Esophagus mucosa (tissue), 1 donor: ENCODE measurements at regions not wholly inside any gene's neighbourhood (a gene's known extent, or its start where the extent isn't known, plus 50 kb on each side); places are given as distances from the start of the nearest gene placed in this dataset.

Experiments
- ATAC-seq: fragments of 200-7000 bp; cut with Tn5 transposase; one replicate; pipeline ENCODE4 v1.9.1; 2020
- donor health status: DM: yes; HTN: yes; CAD: no.

DNA sequence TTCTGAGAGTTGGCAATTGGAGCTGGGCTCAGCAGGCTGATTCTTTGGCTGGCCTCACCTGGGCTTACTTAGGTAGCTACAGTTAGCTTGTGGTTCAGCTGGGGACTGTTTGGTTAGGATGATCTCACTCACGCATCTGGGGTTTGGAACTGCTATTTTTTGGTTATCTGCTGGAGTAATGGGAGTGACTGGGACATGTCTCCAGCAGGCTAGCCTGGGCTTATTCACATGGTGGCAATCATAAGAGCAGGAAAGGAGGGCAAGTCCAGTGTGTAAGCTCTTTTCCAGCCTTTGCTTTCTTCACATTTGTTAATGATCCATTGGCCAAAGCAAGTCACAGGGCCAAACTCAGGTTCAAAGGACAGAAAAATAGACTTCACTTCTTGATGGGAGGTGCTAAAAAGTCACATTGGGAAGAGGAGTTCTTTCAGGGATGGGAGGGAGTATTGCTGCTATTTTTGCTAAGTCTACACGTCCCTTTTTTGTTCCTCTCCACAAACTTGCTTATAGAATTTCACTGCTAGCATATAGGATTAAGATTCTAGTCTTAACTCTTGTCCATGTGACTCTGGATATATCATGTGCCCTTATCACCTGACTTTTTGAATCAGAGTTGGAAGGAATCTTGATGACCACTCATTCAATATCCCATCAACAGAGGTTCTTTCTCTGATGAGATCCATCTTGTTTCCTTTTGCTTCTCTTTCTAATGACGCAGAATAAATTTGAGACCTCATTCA, 174.0 kb downstream of the ZFP36L2 start:
- ATAC-seq: no peak

DNA sequence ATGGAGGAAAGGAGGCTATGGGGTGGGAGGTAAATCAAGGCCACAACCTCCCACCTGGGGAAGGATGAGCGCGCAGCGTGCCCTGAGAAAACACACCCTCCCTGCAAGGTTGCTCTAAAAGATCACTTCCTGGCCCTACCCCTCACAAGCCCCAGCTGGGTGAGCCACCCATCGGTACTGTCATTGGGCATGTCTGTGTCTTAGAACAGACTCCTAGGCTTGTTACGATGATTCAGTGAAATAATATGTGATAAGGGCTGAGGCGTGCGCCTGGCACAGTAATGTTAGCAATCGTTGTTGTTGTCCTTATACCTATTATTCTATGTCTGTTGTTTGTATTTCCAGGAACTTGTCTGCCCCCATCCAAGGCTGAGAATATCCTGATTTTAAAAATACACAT, 175.1 kb downstream of the ZFP36L2 start:
- ATAC-seq: peak; percentile 92

DNA sequence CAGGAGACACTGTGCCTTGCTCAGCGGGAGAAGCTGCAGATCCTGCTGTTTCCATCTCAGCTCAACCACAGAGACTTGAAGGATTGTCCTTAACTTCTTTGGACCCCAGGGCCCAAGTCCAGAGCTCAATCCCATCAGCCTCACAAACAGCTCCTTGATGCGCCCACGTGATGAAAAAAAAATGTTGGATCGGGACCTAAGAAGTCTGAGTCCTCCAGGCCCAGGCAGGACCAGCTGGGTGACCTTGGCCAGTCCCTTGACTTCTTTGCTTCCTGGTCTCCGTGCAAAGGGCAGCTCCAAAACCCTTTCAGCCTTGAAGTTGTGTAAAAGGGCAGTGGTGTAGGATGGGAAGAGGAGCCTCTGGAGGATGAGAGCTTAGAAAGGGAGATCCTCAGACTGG, 175.5 kb downstream of the ZFP36L2 start:
- ATAC-seq: no peak

DNA sequence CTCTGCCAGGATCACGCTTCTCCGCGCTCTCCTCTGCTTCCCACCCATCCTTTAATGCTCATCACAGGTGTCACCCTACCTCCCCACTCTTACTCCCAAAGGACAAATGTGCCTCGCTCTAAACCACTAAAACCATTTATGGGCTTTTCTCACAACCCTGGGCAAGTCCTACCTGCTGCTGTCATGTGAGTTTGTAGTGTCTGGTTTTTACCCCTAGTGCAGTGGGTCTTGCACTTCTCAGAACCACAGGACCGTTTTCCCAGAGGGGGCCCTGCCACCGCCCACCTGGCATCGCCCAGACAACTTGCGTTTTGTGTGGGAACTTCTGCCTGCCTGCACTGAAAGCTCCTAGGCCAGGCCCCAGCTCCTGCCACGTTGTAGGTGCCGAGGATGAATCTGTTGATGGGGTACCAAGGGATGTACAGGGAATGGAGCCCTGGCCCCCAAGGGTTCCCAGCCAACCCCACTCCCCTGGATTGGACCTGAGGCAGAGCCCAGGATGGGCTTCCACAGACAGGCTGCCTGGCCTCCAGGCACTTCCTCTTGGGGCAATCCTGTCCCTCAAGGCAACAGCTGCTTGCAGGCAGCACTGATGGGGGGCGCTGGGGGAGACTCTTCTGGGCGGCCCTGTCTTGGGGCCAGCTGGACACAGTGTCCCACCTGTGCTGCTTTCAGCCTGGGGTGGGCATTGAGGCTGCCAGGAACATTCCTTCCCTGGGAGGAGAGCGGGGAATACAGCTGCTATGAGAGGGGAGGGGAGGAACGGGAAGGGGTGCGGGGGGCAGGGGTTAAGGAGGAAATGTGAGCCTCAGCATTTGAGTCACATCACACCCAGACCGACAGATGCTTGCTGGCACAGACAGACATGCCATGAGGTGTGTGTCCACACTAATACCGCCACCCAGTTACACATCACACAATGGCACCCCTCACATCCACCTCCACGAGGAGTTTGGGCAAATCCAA, 176.3 kb downstream of the ZFP36L2 start:
- no peak for ATAC-seq

DNA sequence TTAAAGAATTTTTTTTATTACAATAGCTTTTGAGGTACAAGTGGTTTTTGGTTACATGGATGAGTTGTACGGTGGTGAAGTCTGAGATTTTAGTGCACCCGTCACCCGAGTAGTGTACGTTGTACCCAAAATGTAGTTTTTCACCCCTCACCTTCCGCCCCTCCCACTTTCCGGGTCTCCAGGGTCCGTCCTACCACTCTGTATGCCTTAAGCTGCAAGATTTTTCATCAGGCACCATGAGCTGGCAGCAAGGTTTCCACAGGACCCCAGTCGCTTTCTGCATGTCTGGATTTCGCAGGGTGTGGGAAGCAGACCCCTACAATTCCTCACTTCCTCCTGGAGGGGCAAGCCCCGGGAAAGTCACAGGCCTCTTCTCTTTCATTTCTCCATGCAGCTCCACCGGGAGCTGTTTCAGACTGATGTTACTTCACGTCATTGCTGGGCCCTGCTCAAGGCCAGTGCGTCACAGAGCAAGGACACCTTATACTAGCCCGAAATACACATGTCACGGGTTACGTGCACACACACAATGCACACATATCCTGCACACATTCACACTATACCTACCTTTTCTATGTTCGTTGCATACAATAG, 179.1 kb downstream of the ZFP36L2 start:
- ATAC-seq: no peak

DNA sequence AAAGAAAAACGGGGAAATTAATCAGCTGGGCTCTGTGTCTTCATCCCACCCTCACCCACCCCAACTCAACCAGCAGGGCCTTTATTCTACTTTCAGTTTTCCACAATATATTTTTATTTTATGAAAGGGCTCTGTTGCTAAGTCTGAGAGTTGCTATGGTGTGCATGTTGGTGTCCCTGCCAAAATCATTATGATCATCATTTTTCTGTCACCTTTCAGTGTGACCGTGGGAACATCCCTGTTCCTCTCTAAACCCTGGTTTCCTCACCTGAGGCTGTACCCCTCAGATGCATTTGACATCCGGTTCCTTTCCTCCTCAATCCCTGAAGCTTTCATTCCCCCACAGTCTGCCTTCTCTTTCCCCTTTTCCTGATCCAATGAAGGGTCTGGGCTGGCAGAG, 180.5 kb downstream of the ZFP36L2 start:
- no peak for ATAC-seq

DNA sequence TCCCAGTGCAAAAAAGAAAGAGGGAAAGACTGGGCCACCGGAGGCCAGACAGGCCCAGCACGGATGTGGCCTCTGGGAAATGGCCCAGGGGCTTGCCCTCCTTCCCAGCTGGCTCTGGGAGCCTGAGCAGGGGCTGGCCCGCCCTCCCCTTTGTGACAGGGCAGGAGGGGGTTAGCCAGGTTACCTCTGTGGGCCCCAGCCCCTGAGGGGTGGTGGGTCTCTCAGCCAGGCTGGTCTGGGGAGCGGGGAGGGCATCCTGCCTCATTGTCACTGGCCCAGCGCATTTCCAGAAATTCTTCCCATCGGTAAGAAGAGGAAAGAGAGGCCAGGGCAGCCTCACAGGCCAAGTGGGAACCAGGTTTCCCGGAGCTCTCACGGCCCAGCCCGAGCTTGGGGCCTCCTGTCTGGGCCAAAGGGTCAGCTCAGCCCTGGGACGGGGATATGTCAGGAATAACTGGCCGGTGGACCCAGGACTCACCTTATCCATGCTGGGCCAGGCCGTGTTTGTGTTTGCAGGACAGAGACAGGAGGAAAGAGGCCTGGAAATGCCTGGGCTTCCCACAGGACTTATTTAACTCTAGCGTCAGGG, 182.2 kb downstream of the ZFP36L2 start:
- ATAC-seq: no peak

DNA sequence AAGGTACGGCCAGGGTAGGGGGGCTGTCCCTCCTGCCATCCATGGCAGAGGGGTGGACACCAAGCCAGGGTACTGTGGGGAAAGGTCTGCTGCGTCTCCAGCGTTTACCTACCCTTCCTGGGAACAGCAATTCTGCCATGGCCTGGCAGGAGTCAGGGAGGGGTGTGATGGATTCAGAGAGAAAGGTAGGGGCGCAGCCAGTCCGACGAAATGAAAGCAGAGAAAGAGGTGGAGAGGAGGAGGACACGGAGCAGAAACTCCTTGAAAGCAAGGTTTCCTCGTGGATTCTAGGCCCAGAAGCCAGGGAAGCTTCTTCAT, 182.9 kb downstream of the ZFP36L2 start:
- ATAC-seq: no peak

DNA sequence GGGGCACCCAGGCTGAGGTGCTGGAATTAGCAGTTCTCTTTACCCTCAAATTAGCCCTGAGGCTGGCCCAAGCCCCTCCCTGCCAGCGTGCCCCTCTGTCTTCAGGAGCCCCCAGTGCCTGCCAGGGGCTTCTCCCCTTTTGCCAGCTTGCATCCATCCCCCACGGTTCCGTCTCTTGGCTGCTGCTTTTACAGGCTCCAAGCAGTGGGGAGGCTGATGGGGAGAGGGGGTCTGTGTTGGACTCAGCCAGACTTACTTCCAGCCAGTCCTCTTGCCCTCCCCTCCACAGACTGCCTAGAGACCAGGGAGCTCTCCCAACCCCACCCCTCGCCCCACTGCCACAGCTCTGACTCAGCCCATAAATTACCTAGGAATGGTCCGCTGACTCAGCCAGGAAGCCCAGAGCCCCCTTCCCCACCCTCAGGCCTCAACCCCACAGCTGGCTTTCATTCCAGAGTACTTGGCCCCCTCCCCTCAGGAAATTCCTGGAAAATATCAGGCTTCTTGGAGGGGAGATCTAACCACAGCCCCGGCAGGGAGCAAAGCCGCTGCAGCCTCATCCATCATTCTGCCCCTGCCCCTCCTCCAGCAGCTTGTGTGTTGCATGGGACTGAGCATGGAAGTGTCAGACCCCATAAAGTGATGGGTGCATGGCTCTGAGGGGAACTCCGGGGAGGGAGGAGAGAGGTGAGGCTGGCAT, 184.6 kb downstream of the ZFP36L2 start:
- peak; percentile 53 for ATAC-seq

DNA sequence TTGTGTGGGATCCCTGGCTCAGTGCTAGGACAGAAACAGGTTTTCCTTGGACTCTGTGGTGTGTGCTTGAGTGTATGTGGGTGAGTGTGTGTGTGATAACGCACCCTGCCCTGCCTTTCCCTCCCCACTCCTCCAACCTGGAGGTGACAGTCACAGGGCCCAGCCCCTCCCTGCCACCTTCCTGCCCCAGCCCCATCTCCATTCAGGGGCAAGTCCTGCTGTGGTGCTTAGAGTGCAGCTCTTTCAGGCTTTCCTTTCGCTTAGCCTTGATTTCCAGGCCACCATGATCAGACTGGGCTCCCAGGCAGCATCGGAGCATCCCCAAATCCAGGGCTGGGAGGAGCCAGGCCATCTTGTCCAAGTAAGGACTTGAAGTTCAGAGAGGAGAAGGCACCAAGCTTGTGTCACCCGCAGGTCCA, 185.2 kb downstream of the ZFP36L2 start:
- ATAC-seq: no peak

DNA sequence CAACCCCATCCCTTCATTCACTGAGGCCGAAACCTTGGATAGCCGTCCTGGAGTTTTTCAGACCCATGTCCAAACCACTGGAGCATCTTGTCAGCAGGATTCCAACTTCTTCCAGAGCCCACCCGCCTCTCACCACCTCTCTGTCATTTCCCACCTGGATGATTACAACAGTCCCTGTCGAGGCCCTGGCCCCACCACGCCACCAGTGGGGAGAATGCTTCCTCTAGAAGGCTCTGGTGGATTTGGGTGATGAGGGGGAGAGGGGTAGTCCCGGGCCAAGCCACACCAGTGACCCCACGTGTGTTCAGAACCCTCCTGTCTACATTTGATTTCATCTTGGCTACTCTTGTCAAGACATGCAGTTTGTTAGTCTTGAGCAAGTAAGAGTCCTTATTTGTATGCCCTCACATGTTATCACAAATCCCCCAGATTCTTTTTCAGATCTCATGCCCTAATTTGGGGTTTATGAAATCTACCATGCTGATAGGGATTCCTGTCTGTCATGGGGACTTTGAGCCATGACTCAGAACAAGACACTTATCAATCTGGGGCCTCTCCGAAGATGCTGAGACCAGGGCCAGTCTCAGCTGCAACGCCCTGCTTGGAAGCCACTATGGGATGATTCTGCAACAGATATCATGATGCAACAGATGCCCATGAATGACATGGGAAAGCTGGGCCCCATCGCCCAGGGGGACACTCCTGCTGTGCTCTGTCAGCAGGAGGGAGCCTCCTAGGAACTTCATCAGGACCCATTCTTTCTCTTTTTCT, 186.1 kb downstream of the ZFP36L2 start:
- ATAC-seq: no peak

DNA sequence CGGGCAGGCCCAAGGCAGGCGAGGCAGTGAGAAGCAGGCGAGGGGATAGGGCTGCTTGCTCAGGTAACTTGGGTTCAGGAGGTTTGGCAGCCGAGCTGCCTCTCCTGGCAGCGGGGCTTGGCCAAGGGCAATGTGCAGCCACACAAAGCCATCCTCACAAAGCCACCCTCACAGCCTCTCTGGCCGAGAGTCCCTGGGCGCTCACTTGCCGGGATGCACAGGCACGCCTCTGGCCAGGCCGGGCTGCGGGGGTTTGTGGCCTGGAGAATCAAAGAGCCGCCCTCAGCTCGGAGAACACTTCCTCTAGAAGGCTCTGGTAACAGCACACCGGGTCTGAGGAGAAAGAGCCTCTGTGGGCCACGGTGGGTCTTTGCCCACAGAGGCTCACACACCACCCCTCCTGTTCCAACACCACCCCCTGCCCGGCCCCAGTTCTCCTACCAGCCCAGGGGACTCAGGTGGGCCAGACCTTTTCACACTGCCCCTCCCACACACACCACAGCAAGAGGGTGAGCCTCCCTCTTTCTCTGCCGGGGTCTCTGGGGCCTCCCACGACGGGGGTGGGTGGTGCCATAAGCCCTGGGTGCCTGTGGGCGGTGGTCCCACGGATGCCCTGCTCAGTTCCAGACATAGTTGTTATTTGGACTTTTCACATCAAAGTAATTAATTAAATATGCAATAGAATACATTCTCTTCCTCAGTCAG, 186.9 kb downstream of the ZFP36L2 start:
- no peak for ATAC-seq

DNA sequence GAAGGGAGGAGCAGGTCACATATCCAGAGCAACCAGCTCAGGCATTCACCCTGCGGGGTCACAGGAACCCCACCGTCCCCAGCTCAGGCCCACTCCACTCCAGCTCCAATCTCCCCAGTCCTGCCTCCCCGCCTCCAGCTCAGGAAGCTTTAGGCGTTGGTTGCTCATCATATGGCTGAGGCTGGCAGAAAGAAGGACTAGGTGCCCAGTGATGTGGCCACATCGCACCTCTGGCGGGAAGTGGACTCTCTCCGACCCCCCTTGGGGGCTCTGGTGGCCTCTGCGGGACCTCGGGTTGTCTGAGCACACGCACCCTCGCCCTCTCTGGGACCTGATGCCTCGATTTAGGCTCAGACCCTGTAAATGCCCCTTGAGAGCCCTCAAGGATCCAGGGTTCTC, 187.7 kb downstream of the ZFP36L2 start:
- ATAC-seq: no peak

DNA sequence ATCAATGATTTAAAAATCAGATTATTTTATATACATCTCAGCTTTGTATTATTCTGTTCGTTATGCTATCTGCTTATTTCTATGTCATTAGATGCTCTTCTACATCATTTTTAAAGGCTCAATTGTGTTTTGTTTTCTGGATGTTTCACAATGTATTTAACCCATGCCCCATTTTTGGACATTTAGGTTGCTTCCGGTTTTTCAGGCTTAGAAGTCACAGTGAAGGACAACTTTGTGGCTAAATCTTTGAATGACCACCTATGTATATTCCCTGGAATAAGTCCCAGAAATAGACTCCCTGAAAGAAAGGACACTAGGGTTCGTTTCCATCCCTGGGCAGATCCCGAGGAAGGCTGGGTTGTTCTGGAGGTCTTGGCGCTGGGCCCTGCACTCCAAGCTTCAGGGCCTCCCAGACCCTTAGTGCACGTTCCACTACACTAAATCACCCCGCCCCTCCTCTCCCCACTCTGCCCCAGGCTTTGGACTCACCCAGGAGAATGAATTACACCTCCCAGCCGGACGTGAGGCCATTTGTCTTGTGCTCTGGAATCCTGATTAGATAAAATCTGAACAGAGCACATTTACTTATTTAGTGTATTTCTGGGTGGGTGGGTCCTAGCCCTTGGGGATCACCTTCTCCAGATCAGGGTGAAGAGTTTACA, 188.2 kb downstream of the ZFP36L2 start:
- no peak for ATAC-seq

DNA sequence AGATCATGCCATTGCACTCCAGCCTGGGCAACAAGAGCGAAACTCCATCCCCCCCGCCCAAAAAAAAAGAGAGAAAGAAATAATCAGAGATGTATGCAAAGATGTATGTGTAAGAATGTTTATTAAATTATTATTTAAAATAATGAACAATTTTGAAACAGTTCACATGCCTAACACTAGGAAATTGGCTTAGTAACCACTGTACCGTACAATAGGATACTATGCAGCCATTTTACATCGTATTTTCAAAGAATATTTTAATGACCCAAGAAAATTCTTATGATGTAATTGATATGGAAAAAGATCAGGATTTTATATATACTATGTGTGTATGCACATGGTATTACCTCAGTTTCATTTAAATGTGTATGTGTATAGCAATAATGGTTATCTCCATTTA, 190.5 kb downstream of the ZFP36L2 start:
- no peak for ATAC-seq

DNA sequence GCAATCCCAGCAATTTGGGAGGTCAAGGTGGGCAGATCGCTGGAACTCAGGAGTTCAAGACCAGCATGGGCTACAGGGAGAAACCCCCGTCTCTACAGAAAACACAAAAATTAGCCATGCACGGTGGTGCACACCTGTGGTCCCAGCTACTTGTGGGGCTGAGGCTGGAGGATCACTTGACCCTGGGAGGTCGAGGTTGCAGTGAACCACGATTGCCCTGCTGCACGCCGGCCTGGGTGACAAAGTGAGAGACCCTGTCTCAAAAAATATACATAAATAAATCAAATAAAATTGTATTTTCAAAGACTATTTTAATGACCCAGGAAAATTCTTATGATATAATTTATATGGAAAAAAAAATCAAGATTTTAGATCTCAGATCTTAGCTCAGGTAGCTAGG, 191.5 kb downstream of the ZFP36L2 start:
- no peak for ATAC-seq

DNA sequence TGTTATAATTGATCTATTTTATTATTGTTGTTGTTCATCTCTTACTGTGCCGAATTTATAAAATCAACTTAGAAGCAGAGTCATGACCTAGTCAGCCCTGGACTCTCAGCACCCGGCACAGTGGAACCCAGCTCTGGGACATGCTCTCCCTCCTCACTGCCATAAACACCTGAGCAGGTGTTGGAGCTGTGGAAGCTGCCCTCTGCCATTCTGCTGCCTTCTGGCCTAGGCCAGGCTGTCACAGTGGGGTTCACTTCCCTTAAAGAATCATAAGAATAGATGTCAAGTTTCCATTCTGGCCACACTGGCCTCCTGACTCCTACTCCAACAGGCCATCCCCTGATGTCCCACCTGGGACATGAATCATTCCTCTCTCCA, 192.2 kb downstream of the ZFP36L2 start:
- ATAC-seq: no peak

DNA sequence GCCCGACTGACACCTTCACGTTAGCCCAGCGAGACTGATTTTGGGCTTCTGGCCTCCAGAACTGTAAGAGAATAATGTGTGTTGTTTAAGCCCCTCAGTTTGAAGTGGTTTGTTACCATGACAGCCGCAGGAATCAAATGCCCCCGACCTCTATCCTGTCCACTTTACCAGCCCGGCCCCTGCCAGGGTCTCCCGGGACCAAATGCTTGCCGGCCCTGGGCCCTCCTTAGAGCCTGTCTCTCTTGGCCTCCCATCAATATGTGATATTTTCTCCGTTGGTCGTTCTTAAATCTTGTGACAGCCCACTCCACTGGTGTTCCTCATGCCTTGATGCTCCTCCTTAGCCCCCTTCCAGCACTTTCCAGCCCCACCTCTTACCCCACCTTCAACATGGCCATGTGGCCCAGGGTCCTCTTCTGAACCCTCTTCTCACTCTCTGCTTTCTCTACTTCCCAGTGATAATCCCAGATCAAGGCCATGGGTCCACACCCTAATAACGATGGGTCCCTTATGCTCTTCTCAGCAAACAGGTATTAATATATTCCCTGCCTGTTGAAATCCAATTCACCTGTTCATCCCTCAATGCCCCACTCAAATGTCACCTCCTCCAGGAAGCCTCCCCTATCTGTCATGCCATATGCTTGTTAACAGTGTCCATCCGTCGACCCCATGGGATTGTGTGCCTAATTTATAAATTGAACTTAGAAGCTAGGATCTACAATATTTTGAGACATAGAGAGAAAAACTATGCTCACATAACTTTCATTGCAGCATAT, 192.8 kb downstream of the ZFP36L2 start:
- ATAC-seq: no peak

DNA sequence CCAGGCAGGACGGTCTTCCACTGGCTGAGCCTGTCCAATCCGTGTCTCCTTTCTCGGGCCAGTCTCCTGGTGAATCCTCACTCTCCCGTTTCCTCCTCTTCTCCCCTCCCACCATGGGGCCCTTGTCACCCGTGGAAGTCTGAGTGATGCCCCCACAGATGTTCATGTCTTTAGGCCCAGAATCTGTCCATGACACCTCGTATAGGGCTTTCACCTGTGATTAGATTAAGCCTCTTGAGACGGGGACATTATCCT, 193.5 kb downstream of the ZFP36L2 start:
- no peak for ATAC-seq
